Sciatic nerve (tissue), 2 donors: ENCODE measurements at regions not wholly inside any gene's neighbourhood (a gene's known extent, or its start where the extent isn't known, plus 50 kb on each side); places are given as distances from the start of the nearest gene placed in this dataset.
"Not testable (repeated sequence)": the region's sequence is repeated elsewhere in the genome, so short reads cannot be mapped to it uniquely, and the experiment has no call there.

Experiments
- ATAC-seq: fragments of 200-7000 bp; cut with Tn5 transposase; one replicate; pipeline ENCODE4 v1.9.1; 2020; ENCODE audit warnings: mild to moderate bottlenecking, moderate library complexity
- DNase-seq: peaks from one replicate; pipeline ENCODE4 v3.0.0-alpha.2; 2020; ENCODE audit warnings: low spot score
- intact Hi-C: fragments of 100-400 bp; cut with DNase I; formaldehyde crosslinking; loops from one replicate; pipeline ENCODE4 v1.14.2; 2022
- donor health status: DM: no; HTN: no; CAD: no.
- donor health status: DM: no; HTN: no; CAD: no.

DNA sequence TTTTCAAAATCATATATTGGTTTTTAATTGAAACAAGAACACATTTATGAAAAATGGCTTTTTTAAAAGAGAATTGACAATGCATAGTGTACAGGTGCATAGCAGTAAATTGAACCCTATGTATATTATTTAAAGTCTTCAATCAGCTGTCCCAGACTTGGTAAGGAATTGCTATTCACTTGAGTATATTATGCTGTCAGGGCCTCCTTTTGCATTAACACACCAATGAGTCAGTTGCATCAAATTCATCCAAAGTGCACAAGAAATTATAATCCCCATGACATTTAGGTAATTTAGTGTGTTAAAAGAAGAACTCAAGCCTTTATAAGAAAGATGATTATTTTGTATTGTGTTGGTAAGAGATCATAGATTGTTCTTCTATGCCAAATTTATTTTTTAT, 748.8 kb upstream of the RIOK2 start:
- no peak for DNase-seq
- ATAC-seq: no peak
- intact Hi-C loops: no loop called here

DNA sequence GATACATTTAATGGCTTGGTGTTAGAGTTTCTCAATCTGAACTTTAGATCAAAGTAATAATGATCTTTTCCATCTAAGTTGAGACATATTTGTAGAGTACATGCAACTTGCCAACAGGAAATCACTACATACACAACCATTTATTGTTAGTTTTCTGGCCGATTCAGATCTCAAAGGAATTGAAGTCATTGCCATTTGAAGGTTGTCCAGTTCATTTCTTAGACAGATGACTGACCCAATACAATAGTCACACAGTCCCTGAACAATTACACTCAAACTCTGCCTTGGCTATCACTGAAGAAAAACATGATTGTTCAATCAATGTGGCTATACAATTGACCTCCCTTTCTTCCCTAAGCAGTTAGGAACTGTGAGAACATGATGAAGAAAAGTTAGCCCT, 753.2 kb upstream of the RIOK2 start:
- DNase-seq: no peak
- intact Hi-C loops: no loop called here
- ATAC-seq: no peak

DNA sequence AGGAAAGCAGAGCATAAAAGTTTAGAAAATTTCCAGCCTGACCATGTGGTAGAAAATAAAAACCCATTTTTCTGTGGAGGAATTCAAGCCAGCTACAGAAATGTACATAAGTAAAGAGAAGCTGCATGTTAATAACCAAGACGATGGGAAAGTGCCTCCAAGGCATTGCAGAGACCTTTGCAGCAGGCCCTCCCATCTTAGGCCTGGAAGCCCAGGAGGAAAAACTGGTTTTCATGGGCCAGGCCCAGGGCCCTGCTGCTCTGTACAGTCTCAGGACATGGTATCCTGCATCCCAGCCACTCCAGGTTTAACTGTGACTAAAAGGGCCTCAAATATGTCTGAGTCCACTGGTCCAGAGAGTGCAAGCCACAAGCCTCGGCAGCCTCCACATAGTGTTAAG, 754.8 kb upstream of the RIOK2 start:
- DNase-seq (no peak), ATAC-seq (no peak)
- intact Hi-C loops: no loop called here

DNA sequence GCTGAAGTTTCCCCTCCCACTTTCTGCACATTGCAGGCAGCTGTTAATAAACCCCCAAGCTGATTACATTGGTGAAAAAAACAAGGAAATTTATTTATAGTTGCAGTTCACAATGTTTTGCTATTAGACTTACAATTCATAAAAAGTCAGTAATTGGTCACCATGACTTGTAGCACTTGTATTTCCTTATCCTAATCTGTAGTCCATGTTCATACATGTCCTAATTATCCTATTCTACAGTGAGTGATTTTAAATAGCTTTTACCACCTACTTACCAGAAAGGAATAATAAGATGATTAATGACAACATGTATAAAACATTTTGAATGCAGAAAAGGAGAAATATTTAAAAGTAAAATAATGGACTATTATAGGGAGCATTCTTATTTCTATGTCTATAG, 760.0 kb upstream of the RIOK2 start:
- DNase-seq (no peak), ATAC-seq (no peak)
- intact Hi-C loops: no loop called here

DNA sequence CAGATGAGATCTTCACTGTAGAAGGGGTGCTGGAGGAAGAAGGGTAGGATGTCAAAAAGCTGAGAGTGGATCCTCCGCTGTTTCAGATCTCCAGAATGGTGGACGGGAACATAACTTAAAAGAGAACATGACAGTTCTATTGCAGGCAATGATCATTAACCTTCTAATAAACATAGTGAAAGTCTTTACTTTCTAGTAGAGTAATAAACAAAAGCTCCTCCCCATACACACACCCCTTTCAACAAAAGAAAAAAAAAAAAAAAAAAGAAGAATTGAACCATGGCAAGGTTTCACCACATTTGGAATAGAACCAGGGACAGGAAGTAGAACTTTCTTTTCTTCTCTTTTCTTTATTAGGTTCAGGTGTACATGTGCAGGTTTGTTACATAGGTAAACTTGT, 768.1 kb upstream of the RIOK2 start:
- DNase-seq (no peak), ATAC-seq (no peak)
- intact Hi-C loops: no loop called here

DNA sequence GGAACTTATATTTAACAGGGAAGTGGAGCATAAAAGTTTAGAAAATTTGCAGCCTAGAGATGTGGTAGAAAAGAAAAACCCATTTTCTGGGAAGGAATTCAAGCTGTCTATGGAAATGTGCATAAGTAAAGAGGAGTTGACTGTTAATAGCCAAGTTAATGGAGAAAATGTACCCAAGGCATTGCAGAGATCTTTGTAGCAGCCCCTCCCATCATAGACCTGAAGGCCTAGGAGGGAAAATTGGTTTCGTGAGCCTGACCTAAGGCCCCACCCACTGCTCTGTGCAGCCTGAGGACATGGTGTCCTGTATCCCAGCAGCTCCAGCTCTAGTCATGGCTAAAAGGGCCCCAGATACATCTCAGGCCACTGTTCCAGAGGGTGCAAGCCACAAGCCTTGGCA, 772.4 kb upstream of the RIOK2 start:
- DNase-seq: no peak
- no peak for ATAC-seq
- intact Hi-C loops: no loop called here

DNA sequence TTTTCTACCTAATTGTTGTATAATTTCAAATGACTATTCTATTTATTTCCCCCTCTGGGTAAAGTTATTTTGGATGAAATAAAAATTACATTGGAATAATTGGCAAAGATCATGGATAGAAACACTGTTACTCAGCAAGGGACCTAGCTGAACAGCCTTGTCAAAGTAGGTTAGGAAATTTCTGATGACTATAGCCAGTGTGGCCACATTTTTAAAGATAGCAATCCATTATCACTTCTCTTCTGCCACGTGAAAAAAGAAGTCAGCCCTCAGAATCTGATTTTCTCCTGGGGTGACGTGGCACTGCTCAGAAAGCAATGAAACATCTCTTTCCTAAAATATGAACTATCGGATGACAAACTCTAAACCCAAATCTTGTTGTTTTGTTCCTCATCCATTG, 784.2 kb upstream of the RIOK2 start:
- ATAC-seq: no peak
- no peak for DNase-seq
- intact Hi-C loops: no loop called here

DNA sequence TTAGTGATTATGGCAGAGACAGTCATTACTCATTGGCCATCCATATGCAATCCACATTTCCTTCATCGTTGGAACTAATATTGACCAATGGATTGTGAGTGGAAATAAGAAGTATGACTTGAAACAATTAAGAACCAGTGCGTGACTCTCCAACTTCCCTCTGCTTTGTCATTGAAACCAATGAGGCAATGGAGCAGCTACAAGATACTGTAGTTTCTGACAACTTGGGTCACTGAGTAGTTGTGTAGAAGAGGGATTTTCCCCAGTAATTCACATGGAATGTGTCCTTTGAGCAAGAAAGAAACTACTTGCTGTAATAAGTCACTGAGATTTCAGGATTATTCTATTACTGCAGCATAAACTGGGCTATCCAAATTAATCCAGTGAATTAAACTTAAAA, 785.3 kb upstream of the RIOK2 start:
- DNase-seq: no peak
- intact Hi-C loops: no loop called here
- no peak for ATAC-seq

DNA sequence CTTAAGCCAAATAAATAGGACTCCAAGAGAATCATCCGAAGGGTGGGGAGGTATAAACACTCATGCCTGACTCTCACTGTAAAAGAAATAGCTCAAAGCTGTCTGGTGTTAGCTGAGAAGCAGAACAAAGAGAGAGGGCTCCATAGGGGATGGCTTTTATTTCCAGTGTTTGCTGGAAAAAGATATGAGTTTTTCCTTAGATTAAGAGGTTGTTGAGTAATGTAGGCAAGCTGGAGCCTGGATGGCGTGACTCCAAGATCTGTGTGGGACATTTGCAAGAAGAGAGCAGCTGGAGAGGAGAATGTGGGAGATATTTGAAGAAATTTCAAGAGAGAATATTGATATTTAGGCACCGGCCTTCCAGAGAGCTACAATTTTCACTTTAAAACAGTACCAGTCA, 793.7 kb upstream of the RGMB start:
- intact Hi-C loops: no loop called here
- ATAC-seq (no peak), DNase-seq (no peak)

DNA sequence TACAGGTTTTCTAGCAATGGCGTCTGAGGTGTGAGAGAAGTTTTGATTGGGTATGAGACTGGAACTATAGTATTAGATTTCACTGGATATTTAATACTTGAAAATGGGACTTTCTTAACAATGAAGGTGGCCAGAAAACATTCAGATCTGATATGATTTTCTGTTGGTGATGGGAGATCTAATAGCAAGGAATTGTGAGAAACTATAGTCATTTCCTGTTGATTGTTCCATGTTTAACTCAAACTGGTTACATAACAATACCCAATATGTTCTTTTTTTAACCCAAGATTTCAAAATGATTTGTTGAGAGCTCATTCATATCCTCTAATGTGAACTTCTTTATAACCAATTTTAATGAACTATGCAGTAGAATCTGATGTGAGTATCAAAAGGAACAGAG, 793.2 kb upstream of the RGMB start:
- DNase-seq (no peak), ATAC-seq (no peak)
- intact Hi-C loops: no loop called here

DNA sequence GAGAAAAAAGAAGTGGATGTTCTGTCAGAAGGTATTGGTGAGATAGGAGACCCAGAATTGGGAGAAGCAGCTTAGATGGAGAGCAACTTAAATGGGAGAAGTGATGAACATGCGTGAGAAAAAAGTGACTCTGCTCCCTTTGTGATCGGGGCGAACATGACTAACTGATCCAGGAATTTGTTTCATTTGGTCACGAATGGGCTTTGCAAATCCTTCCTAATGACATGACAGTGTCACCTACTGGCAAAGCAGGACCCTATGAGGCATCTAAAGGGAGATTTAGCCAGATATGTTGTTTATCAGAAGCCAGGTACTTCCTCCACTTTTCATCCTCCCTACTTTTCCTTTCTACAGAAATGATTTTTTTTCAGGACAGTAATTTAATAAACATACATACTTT, 787.4 kb upstream of the RGMB start:
- DNase-seq (no peak), ATAC-seq (no peak)
- intact Hi-C loops: no loop called here

DNA sequence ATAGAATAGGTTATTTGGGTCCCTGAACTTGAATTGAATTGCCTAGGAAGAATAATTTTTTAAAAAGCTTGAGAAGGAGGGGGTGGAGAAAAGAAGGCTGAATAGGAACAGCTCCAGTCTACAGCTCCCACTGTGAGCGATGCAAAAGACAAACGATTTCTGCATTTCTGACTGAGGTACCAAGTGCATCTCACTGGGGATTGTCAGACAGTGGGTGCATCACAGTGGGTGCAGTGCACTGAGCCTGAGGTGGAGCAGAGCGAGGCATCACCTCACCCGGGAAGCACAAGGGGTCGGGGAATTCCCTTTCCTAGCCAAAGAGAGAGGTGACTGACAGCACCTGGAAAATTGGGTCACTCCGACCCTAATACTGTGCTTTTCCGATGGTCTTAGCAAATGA, 782.2 kb upstream of the RGMB start:
- DNase-seq (no peak), ATAC-seq (no peak)
- intact Hi-C loops: no loop called here

DNA sequence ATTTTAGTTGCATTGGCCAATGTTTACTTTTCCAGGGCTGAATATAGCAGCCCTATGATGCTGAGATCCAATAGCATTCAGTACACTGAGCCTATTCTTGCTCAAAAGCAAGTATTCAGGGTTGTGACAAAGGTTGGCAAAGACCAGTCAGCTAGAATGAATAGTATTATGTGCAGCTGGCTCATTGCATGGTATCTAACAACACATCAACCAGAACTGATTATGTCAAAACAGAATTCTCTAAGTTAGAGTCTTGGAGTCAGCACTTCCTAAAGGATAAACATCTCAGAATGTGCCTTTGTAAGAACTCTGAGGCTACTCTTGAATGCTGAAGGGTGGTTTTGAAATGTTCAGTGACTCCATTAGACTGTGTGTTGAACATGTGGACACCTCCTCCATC, 774.5 kb upstream of the RGMB start:
- DNase-seq (no peak), ATAC-seq (peak; percentile 80)
- intact Hi-C loops: no loop called here

DNA sequence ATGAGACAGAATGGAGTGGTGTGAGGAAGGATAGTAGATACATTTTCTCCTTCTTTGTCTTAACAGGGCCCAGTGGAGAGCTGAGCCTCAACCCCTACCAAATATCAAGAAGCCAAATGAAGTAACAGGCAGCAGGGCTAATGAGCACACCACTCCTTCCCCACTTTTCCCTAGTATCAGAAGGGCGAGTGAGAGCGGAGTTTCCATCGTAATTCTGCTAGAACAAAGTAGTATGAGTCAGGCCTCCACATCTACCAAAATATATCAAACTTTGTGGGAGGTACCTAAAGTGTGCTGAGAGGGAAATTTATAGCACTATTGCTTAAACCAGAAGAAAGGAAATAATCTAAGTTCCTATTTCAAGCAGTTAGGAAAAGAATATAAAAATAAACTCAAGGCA, 769.0 kb upstream of the RGMB start:
- no peak for DNase-seq
- no peak for ATAC-seq
- intact Hi-C loops: no loop called here

DNA sequence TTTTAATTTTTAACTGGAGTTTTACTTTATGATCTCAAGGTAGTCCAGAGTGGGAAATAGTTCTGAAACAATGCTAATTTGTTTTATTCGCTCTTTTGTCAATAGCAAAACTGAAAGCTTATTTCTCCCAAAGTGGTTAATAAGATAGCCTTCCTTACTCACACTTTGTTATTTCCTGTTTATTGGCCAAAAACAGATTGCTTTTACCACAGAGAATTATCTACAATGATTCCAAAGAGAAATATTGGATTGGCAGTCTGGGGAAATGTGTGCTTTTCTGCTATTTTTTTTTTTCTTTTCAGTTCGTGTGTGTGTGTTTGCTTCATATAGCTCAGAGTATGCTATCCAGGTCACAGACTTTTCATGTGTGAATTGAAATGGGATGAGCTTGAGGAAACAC, 756.7 kb upstream of the RGMB start:
- intact Hi-C loops: no loop called here
- ATAC-seq (no peak), DNase-seq (no peak)

DNA sequence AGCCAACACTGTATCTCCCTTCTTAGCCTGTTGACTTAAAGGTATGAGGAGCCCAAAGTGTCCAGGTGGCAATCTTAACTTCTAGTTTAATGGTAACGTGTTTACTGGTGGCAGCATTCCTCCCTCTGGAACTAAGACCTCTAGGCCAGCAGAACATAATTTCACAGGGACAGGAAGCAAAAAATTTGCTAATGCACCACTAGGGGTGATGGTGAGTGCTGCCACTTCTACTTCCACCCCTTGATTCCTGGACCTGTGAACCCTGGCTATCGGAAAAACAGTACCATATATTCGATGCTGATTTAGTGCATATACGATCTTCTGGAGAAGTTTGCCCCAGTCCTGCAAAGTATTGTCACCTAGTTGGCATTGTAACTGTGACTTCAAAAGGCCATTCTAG, 743.2 kb upstream of the RGMB start:
- ATAC-seq, DNase-seq, intact Hi-C loops: not testable (repeated sequence)

DNA sequence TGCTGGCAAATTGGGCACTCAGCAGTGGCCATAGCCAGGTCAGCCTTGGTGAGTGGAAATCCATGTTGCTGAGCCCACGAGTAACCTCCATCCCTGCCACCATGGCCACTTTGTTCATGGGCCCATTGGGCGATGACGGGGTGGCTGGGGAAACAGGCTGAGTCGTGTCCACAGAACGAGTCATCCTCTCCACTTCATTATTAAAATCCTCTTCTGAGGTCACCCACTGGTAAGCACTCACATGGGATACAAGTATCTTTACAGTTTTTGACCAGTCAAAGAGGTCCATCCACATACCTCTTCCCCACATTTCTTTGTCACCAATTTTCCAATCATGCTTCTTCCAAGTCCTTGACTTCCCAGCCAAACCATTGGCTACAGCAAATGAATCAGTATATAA, 742.4 kb upstream of the RGMB start:
- intact Hi-C loops, ATAC-seq, DNase-seq: not testable (repeated sequence)

DNA sequence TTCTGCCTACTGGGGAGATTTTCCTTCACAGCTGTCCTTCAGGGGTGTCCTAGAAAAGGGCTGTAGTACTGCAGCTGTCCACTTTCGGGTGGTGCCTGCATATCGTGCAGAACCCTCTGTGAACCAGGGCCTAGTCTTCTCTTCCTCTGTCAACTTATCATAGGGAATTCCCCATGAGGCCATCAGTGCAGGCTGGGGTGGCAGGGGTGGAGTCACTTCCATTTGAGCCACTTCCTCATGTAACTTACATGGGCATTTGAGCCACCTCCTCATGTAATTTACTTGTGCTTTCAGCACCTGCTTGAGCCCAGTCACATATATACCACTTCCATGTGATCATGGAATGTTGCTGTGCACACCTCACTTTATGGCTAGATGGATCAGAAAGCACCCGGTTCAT, 742.0 kb upstream of the RGMB start:
- ATAC-seq (no peak), DNase-seq (no peak)
- intact Hi-C loops: no loop called here

DNA sequence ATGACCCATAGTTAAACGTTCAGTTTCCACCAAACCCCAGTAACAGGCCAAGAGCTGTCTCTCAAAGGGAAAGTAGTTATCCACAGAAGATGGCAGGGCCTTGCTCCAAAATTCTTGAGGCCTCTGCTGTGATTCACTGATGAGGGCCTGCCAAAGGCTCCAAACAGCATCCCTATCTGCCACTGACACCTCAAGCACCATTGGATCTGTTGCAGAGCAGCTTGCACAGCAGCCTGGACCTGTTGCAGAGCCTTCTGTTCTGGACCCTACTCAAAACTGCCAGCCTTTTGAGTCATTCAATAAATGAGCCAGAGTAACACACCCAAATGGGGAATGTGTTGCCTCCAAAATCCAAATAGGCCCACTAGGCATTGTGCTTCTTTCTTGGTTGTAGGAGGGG, 741.5 kb upstream of the RGMB start:
- no peak for ATAC-seq
- no peak for DNase-seq
- intact Hi-C loops: no loop called here

DNA sequence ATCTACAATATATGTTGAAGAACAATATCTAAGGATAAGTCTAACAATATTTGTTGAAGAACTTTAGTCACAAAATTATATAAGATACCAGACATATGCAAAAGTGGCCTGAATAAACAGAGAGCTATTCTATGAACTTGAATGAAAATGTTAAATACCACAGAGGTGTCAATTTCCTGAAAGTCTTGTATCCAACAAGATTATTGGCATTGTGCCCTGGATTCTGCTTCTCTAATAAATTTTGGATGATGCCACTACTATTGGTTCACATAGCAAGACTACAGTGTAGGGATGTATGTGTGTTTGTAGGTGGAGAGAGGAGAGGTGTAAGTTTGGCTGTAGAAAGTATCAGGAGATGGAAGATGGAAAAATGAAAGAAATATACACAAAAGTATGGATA, 731.8 kb upstream of the RGMB start:
- ATAC-seq: no peak
- DNase-seq: no peak
- intact Hi-C loops: no loop called here

DNA sequence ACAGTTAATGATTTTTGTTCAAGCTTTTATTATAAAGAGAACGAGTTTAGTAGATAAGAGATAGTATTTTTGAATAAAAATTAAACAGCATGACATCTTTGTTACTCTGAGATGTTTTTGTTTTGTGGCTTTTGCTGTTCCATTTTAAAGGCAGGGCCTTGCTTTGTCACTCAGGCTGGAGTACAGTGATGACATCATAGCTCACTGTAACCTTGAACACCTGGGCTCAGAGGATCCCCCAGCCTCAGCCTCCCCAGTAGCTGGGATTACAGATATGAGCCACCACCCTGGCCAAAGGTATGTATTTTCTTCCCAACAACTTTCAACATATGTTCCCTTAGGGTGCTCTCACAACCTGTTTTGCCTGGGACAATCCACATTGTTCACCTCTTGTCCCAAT, 730.9 kb upstream of the RGMB start:
- intact Hi-C loops: no loop called here
- DNase-seq (no peak), ATAC-seq (no peak)

DNA sequence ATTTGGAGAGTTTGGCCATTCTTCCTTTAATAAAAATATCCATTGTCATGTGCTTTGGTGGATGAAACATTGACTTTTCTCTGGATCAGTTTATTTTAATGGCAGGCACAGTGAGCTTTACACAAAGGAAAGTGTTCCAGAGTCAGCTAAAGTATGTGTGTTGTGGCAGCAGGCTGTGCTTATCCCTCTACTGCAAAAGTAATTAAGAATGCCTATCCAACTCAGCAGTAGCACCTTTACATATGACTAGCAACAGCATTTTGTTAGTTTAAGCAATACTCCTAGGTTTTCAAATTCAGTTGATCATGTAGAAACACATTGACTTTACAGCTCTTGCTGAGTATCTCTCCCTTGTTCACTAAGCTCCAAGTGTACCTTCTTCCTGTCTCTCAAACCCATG, 730.5 kb upstream of the RGMB start:
- DNase-seq (no peak), ATAC-seq (no peak)
- intact Hi-C loops: no loop called here
